ENCODE measurements at regions not wholly inside any gene's neighbourhood (a gene's known extent, or its start where the extent isn't known, plus 50 kb on each side); places are given as distances from the start of the nearest gene placed in this dataset.

DNA sequence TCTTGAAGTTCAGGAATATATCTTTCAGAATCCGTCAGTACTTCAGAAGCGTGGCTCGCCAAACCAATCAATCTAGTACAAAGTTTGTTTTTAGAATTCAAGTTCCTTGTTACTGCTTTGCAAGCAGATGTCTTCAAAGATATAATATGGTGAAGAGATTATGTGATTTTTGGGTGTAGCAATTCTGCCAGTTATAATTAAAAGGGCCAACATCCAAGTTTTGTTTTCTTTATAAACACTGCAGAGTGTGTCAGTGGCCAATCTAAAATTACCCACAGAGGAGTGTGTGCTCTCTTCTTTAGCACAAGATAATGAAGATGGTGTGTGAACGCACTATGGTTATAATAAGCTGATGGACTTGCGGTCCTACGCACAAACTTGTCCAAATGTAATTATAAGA, 493.6 kb upstream of the MDFIC2 start:
- DNase-seq (ENCODE audit: extremely low read depth in 1 of 4, low spot score in 3 of 4), result no peak
- 2% methylated on average over 6 of the region's 6 CpGs for WGBS (ENCODE audit: insufficient coverage, low coverage, missing lambda C conversion rate)
- Histone ChIP-seq H3K9ac (ENCODE audit: insufficient read depth in 1 of 2, low read depth in 2 of 2, low read length in 2 of 2) (no peak overlapping the region), H3K4me1 (replicated peaks in 1 of 2; ENCODE audit: control insufficient read depth in 2 of 2, insufficient read depth in 2 of 2, low read length in 2 of 2) (no peaks in the 10 kb centered on the region), H2AFZ (ENCODE audit: low read depth, low read length) (no peak overlapping the region), H3K27me3 (ENCODE audit: control insufficient read depth in 2 of 2, insufficient read depth in 2 of 2, low read length in 2 of 2) (no peaks in the 10 kb centered on the region), H3K4me2 (ENCODE audit: insufficient read depth, low read length) (no peak overlapping the region), H3K36me3 (ENCODE audit: control insufficient read depth, insufficient read depth, low read length) (no peaks in the 10 kb centered on the region), H4K20me1 (replicated peaks; ENCODE audit: control insufficient read depth, insufficient read depth, low read length) (no peaks in the 10 kb centered on the region), H3K79me2 (ENCODE audit: control insufficient read depth, insufficient read depth, low read length) (no peaks in the 10 kb centered on the region), H3K9me1 (ENCODE audit: control insufficient read depth, insufficient read depth, low read length) (no peaks in the 10 kb centered on the region), H3K9me3 (replicated peaks; ENCODE audit: control insufficient read depth, insufficient read depth, low read depth, low read length) (no peaks in the 10 kb centered on the region), H3K4me3 (no peak overlapping the region), H3K27ac (ENCODE audit: extremely low read depth, low read depth, low read length) (no peak overlapping the region)
- ChIA-PET POLR2A (no interaction called here), CTCF (ENCODE audit: low intra/inter-chr PET ratio) (no interaction called here)
- no peak for FAIRE-seq
- ATAC-seq, result no peak
- in situ Hi-C loops (cut with MboI), result no loop called here
- intact Hi-C loops (cut with micrococcal nuclease), result no loop called here
- no TSS peak for BruUV-seq (replicated peaks)
- TF ChIP-seq BMI1 (IDR thresholded peaks at IDR 0.05; ENCODE audit: low read length) (no peak), NCOR1 (IDR thresholded peaks at IDR 0.05) (no peak), HDGF (IDR thresholded peaks at IDR 0.05) (no peak), RBFOX2 (IDR thresholded peaks at IDR 0.05; ENCODE audit: low read depth, low read length) (no peak), ILF3 (IDR thresholded peaks at IDR 0.05; ENCODE audit: borderline replicate concordance) (no peak), ZKSCAN1 (IDR thresholded peaks at IDR 0.05; ENCODE audit: low read depth, low read length) (no peak), ZNF717 (CRISPR knock-in tag; IDR thresholded peaks at IDR 0.05) (no peak), ZBTB33 (CRISPR knock-in tag; IDR thresholded peaks at IDR 0.05) (no peak), ZNF507 (tag; conservative IDR thresholded peaks at IDR 0.05) (no peak), ZNF445 (CRISPR knock-in tag; IDR thresholded peaks at IDR 0.05; ENCODE audit: low read depth) (no peak), KAT2B (IDR thresholded peaks at IDR 0.05; ENCODE audit: low read depth, low read length) (no peak)
